Thyroid gland (tissue), 4 donors: ENCODE measurements at regions not wholly inside any gene's neighbourhood (a gene's known extent, or its start where the extent isn't known, plus 50 kb on each side); places are given as distances from the start of the nearest gene placed in this dataset.

Experiments used
- DNase-seq, 2 donors: peaks; one replicate each; pipeline ENCODE4 v3.0.0-alpha.2; 2019
- H3K27ac ChIP-seq, 3 donors: fragments of 200-600 bp; sonication (generic); 1 replicate in 2 of 3; 2 replicates in 1 of 3; pipeline ENCODE4 v1.5.1; 2016 to 2019; ENCODE audit warnings: mild to moderate bottlenecking in 1 of 3, moderate library complexity in 1 of 3
- H3K27me3 ChIP-seq: fragments of 200-600 bp; sonication (generic); one replicate; pipeline ENCODE4 v1.5.1; 2019
- H3K36me3 ChIP-seq, 2 donors: fragments of 200-600 bp; sonication (generic); one replicate each; pipeline ENCODE4 v1.5.1; 2016 to 2019
- H3K4me1 ChIP-seq, 2 donors: fragments of 200-600 bp; sonication (generic); one replicate each; pipeline ENCODE4 v1.5.1; 2017 to 2019
- H3K4me3 ChIP-seq, 3 donors: fragments of 200-600 bp; sonication (generic); replicated peaks in 1 of 3; 1 replicate in 2 of 3; 2 replicates in 1 of 3; pipeline ENCODE4 v1.5.1; 2016; ENCODE audit warnings: mild to moderate bottlenecking in 1 of 3
- H3K9me3 ChIP-seq: fragments of 200-600 bp; sonication (generic); one replicate; pipeline ENCODE4 v1.5.1; 2017
- CTCF ChIP-seq, 6 experiments: fragments of 200-600 bp in 3 of 6; fragments of 450-650 bp in 3 of 6; sonication (generic) in 3 of 6; IDR thresholded peaks; one replicate each; pipeline ENCODE4 v1.5.1; 2016 to 2019; ENCODE audit warnings: antibody characterized with exemption in 6 of 6, mild to moderate bottlenecking in 2 of 6, inconsistent platforms in 1 of 6, moderate library complexity in 1 of 6
- POLR2A ChIP-seq, 2 donors: fragments of 450-650 bp; IDR thresholded peaks; one replicate each; pipeline ENCODE4 v1.6.1; 2017; ENCODE audit warnings: antibody characterized with exemption in 2 of 2, mild to moderate bottlenecking in 2 of 2, moderate library complexity in 1 of 2
- WGBS, 2 donors: methylation state at CpG; one replicate each; pipeline ENCODE4 v1.1.5; 2017; 5-methylcytosine and 5-hydroxymethylcytosine counted together
- intact Hi-C: fragments of 100-400 bp; cut with DNase I; formaldehyde crosslinking; loops from one replicate; pipeline ENCODE4 v1.15.1; 2023

GRCh38 chr3:25169151-25169550 is 258.9 kb upstream of the RARB start:
- H3K27me3 ChIP-seq, result no peaks in the 10 kb centered on the region
- no peak overlapping the region for H3K4me3 ChIP-seq
- 89 to 93% methylated on average over 3 of the region's 3 CpGs for WGBS, 2 donors
- TF ChIP-seq CTCF (IDR thresholded peaks at IDR 0.05), result no peak
- no peak for TF ChIP-seq POLR2A (IDR thresholded peaks at IDR 0.05)
- peaks cover 8 to 20% of the 10 kb centered on the region in 2 donors for H3K4me1 ChIP-seq
- no peaks in the 10 kb centered on the region for H3K9me3 ChIP-seq
- no peaks in the 10 kb centered on the region for H3K36me3 ChIP-seq
- no peak for DNase-seq
- H3K27ac ChIP-seq, result no peak overlapping the region
- intact Hi-C loops, result no loop called here

DNA sequence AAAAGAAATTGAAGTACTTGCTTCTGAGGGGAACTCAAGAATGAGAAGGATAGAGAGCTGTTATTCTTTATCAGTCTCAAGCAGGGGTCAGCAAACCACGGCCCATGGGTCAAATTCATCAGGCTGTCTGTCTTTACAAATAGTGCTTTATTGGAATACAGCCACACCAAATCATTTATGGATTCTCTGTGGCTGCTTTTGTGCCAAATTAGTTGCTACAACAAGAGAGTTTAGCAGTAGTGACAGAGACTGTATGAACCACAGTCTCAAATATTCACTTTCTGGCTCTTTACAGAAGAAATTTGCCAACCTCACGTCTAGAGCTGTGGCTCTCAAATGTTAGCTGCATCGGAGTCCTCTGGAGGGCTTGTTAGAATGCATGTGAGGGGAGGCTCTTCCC is 258.0 kb upstream of the RARB start:
- Histone ChIP-seq H3K4me3 (no peak overlapping the region), H3K27me3 (no peaks in the 10 kb centered on the region), H3K4me1 (peaks cover 8 to 20% of the 10 kb centered on the region in 2 donors), H3K27ac (no peak overlapping the region), H3K36me3 (no peaks in the 10 kb centered on the region), H3K9me3 (no peaks in the 10 kb centered on the region)
- intact Hi-C loops, result no loop called here
- TF ChIP-seq POLR2A (IDR thresholded peaks at IDR 0.05), result no peak
- TF ChIP-seq CTCF (IDR thresholded peaks at IDR 0.05), result no peak
- WGBS, 2 donors, result 54% methylated on average over 3 of the region's 3 CpGs
- DNase-seq, result no peak

GRCh38 chr3:25171118-25171807 is 256.8 kb upstream of the RARB start:
- Histone ChIP-seq H3K36me3 (no peaks in the 10 kb centered on the region), H3K27ac (no peak overlapping the region), H3K4me3 (no peak overlapping the region), H3K4me1 (peaks cover 4 to 9% of the 10 kb centered on the region in 2 donors), H3K9me3 (no peaks in the 10 kb centered on the region), H3K27me3 (no peaks in the 10 kb centered on the region)
- no peak for DNase-seq
- intact Hi-C loops, result no loop called here
- 82 to 86% methylated on average over 4 of the region's 4 CpGs for WGBS, 2 donors
- no peak for TF ChIP-seq CTCF (IDR thresholded peaks at IDR 0.05)
- no peak for TF ChIP-seq POLR2A (IDR thresholded peaks at IDR 0.05)

- Histone ChIP-seq H3K4me3 (no peak overlapping the region), H3K27me3 (no peaks in the 10 kb centered on the region), H3K4me1 (peaks cover 0 to 4% of the 10 kb centered on the region in 2 donors), H3K27ac (no peak overlapping the region), H3K9me3 (no peaks in the 10 kb centered on the region), H3K36me3 (no peaks in the 10 kb centered on the region)
- 93 to 94% methylated on average over 6 of the region's 6 CpGs for WGBS, 2 donors
- intact Hi-C loops, result no loop called here
- TF ChIP-seq CTCF (IDR thresholded peaks at IDR 0.05), result no peak
- no peak for TF ChIP-seq POLR2A (IDR thresholded peaks at IDR 0.05)
- DNase-seq, result no peak
Measured at GRCh38 chr3:25171897-25172296, 256.2 kb upstream of the RARB start.

- Histone ChIP-seq H3K27me3 (no peaks in the 10 kb centered on the region), H3K9me3 (no peaks in the 10 kb centered on the region), H3K27ac (no peak overlapping the region), H3K4me1 (peaks cover 0 to 4% of the 10 kb centered on the region in 2 donors), H3K36me3 (no peaks in the 10 kb centered on the region), H3K4me3 (no peak overlapping the region)
- intact Hi-C loops, result no loop called here
- 13 to 15% methylated on average over 1 of the region's 1 CpG for WGBS, 2 donors
- no peak for DNase-seq
- TF ChIP-seq POLR2A (IDR thresholded peaks at IDR 0.05), result no peak
- no peak for TF ChIP-seq CTCF (IDR thresholded peaks at IDR 0.05)
Measured at GRCh38 chr3:25173606-25174005, 254.5 kb upstream of the RARB start.
